ENCODE measurements at regions not wholly inside any gene's neighbourhood (a gene's known extent, or its start where the extent isn't known, plus 50 kb on each side); places are given as distances from the start of the nearest gene placed in this dataset.
"Not testable (repeated sequence)": the region's sequence is repeated elsewhere in the genome, so short reads cannot be mapped to it uniquely, and the experiment has no call there.

GRCh38 chr4:11675051-11675800, 246.5 kb upstream of the HS3ST1 start:
- DNase-seq (ENCODE audit: low read depth, low spot score), result no peak
- H3K9me3 ChIP-seq (ENCODE audit: control insufficient read depth, insufficient read depth, low read length), result no peaks in the 10 kb centered on the region
- H3K27me3 ChIP-seq (ENCODE audit: control insufficient read depth, insufficient read depth, low read length), result no peaks in the 10 kb centered on the region
- H3K27ac ChIP-seq (ENCODE audit: low read length), result no peak overlapping the region
- no peaks in the 10 kb centered on the region for H3K4me1 ChIP-seq (ENCODE audit: control insufficient read depth, insufficient read depth, low read length)
- H3K4me3 ChIP-seq (ENCODE audit: low read length), result no peak overlapping the region
- no CpG with 5 or more reads among the region's 3 CpGs for WGBS (ENCODE audit: insufficient coverage, insufficient read length)
- no peaks in the 10 kb centered on the region for H3K36me3 ChIP-seq (ENCODE audit: control insufficient read depth, insufficient read depth, low read length)

- DNase-seq (ENCODE audit: low read depth, low spot score), result no peak
- Histone ChIP-seq H3K9me3 (ENCODE audit: control insufficient read depth, insufficient read depth, low read length) (no peaks in the 10 kb centered on the region), H3K36me3 (ENCODE audit: control insufficient read depth, insufficient read depth, low read length) (no peaks in the 10 kb centered on the region), H3K4me1 (ENCODE audit: control insufficient read depth, insufficient read depth, low read length) (no peaks in the 10 kb centered on the region), H3K4me3 (ENCODE audit: low read length) (no peak overlapping the region), H3K27me3 (ENCODE audit: control insufficient read depth, insufficient read depth, low read length) (no peaks in the 10 kb centered on the region), H3K27ac (ENCODE audit: low read length) (no peak overlapping the region)
Measured at GRCh38 chr4:11670304-11670703, 241.6 kb upstream of the HS3ST1 start.

GRCh38 chr4:11669156-11669555, 240.5 kb upstream of the HS3ST1 start:
- no peak for DNase-seq (ENCODE audit: low read depth, low spot score)
- Histone ChIP-seq H3K27me3 (ENCODE audit: control insufficient read depth, insufficient read depth, low read length) (no peaks in the 10 kb centered on the region), H3K27ac (ENCODE audit: low read length) (no peak overlapping the region), H3K4me1 (ENCODE audit: control insufficient read depth, insufficient read depth, low read length) (no peaks in the 10 kb centered on the region), H3K36me3 (ENCODE audit: control insufficient read depth, insufficient read depth, low read length) (no peaks in the 10 kb centered on the region), H3K4me3 (ENCODE audit: low read length) (no peak overlapping the region), H3K9me3 (ENCODE audit: control insufficient read depth, insufficient read depth, low read length) (no peaks in the 10 kb centered on the region)
- no CpG with 5 or more reads among the region's 2 CpGs for WGBS (ENCODE audit: insufficient coverage, insufficient read length)

GRCh38 chr4:11663114-11663513, 234.4 kb upstream of the HS3ST1 start:
- Histone ChIP-seq H3K36me3 (ENCODE audit: control insufficient read depth, insufficient read depth, low read length) (no peaks in the 10 kb centered on the region), H3K27ac (ENCODE audit: low read length) (no peak overlapping the region), H3K9me3 (ENCODE audit: control insufficient read depth, insufficient read depth, low read length) (no peaks in the 10 kb centered on the region), H3K4me3 (ENCODE audit: low read length) (no peak overlapping the region), H3K27me3 (ENCODE audit: control insufficient read depth, insufficient read depth, low read length) (no peaks in the 10 kb centered on the region), H3K4me1 (ENCODE audit: control insufficient read depth, insufficient read depth, low read length) (no peaks in the 10 kb centered on the region)
- no peak for DNase-seq (ENCODE audit: low read depth, low spot score)
- WGBS (ENCODE audit: insufficient coverage, insufficient read length), result no CpG with 5 or more reads among the region's 4 CpGs

GRCh38 chr4:11650801-11651596, 222.3 kb upstream of the HS3ST1 start:
- Histone ChIP-seq H3K4me1 (ENCODE audit: control insufficient read depth, insufficient read depth, low read length) (no peaks in the 10 kb centered on the region), H3K27me3 (ENCODE audit: control insufficient read depth, insufficient read depth, low read length) (no peaks in the 10 kb centered on the region), H3K27ac (ENCODE audit: low read length) (no peak overlapping the region), H3K36me3 (ENCODE audit: control insufficient read depth, insufficient read depth, low read length) (no peaks in the 10 kb centered on the region), H3K9me3 (ENCODE audit: control insufficient read depth, insufficient read depth, low read length) (no peaks in the 10 kb centered on the region), H3K4me3 (ENCODE audit: low read length) (no peak overlapping the region)
- no CpG with 5 or more reads among the region's 19 CpGs for WGBS (ENCODE audit: insufficient coverage, insufficient read length)
- DNase-seq (ENCODE audit: low read depth, low spot score), result no peak

GRCh38 chr4:11647433-11647832, 218.7 kb upstream of the HS3ST1 start:
- no peak for DNase-seq (ENCODE audit: low read depth, low spot score)
- H3K9me3 ChIP-seq (ENCODE audit: control insufficient read depth, insufficient read depth, low read length), result no peaks in the 10 kb centered on the region
- no peaks in the 10 kb centered on the region for H3K4me1 ChIP-seq (ENCODE audit: control insufficient read depth, insufficient read depth, low read length)
- no peak overlapping the region for H3K4me3 ChIP-seq (ENCODE audit: low read length)
- no peaks in the 10 kb centered on the region for H3K36me3 ChIP-seq (ENCODE audit: control insufficient read depth, insufficient read depth, low read length)
- H3K27ac ChIP-seq (ENCODE audit: low read length), result no peak overlapping the region
- H3K27me3 ChIP-seq (ENCODE audit: control insufficient read depth, insufficient read depth, low read length), result no peaks in the 10 kb centered on the region

- H3K4me1 ChIP-seq (ENCODE audit: control insufficient read depth, insufficient read depth, low read length); H3K4me3 ChIP-seq (ENCODE audit: low read length); H3K27me3 ChIP-seq (ENCODE audit: control insufficient read depth, insufficient read depth, low read length); H3K27ac ChIP-seq (ENCODE audit: low read length); DNase-seq (ENCODE audit: low read depth, low spot score); H3K9me3 ChIP-seq (ENCODE audit: control insufficient read depth, insufficient read depth, low read length); H3K36me3 ChIP-seq (ENCODE audit: control insufficient read depth, insufficient read depth, low read length): not testable (repeated sequence)
- no CpG with 5 or more reads among the region's 2 CpGs for WGBS (ENCODE audit: insufficient coverage, insufficient read length)
Measured at GRCh38 chr4:11643081-11643480, 214.4 kb upstream of the HS3ST1 start.

- H3K9me3 ChIP-seq (ENCODE audit: control insufficient read depth, insufficient read depth, low read length), result no peaks in the 10 kb centered on the region
- H3K36me3 ChIP-seq (ENCODE audit: control insufficient read depth, insufficient read depth, low read length), result no peaks in the 10 kb centered on the region
- H3K4me1 ChIP-seq (ENCODE audit: control insufficient read depth, insufficient read depth, low read length), result no peaks in the 10 kb centered on the region
- H3K27ac ChIP-seq (ENCODE audit: low read length), result no peak overlapping the region
- no peaks in the 10 kb centered on the region for H3K27me3 ChIP-seq (ENCODE audit: control insufficient read depth, insufficient read depth, low read length)
- H3K4me3 ChIP-seq (ENCODE audit: low read length), result no peak overlapping the region
- WGBS (ENCODE audit: insufficient coverage, insufficient read length), result no CpG with 5 or more reads among the region's 2 CpGs
- no peak for DNase-seq (ENCODE audit: low read depth, low spot score)
Measured at GRCh38 chr4:11640584-11640983, 211.9 kb upstream of the HS3ST1 start.

- no CpG with 5 or more reads among the region's 4 CpGs for WGBS (ENCODE audit: insufficient coverage, insufficient read length)
- Histone ChIP-seq H3K27me3 (ENCODE audit: control insufficient read depth, insufficient read depth, low read length) (no peaks in the 10 kb centered on the region), H3K27ac (ENCODE audit: low read length) (no peak overlapping the region), H3K36me3 (ENCODE audit: control insufficient read depth, insufficient read depth, low read length) (no peaks in the 10 kb centered on the region), H3K4me3 (ENCODE audit: low read length) (no peak overlapping the region), H3K4me1 (ENCODE audit: control insufficient read depth, insufficient read depth, low read length) (no peaks in the 10 kb centered on the region), H3K9me3 (ENCODE audit: control insufficient read depth, insufficient read depth, low read length) (no peaks in the 10 kb centered on the region)
- DNase-seq (ENCODE audit: low read depth, low spot score), result no peak
Measured at GRCh38 chr4:11636551-11636950, 207.9 kb upstream of the HS3ST1 start.

- WGBS (ENCODE audit: insufficient coverage, insufficient read length), result no CpG with 5 or more reads among the region's 3 CpGs
- DNase-seq (ENCODE audit: low read depth, low spot score), result no peak
- no peaks in the 10 kb centered on the region for H3K4me1 ChIP-seq (ENCODE audit: control insufficient read depth, insufficient read depth, low read length)
- H3K9me3 ChIP-seq (ENCODE audit: control insufficient read depth, insufficient read depth, low read length), result no peaks in the 10 kb centered on the region
- H3K4me3 ChIP-seq (ENCODE audit: low read length), result no peak overlapping the region
- no peaks in the 10 kb centered on the region for H3K27me3 ChIP-seq (ENCODE audit: control insufficient read depth, insufficient read depth, low read length)
- no peaks in the 10 kb centered on the region for H3K36me3 ChIP-seq (ENCODE audit: control insufficient read depth, insufficient read depth, low read length)
- H3K27ac ChIP-seq (ENCODE audit: low read length), result no peak overlapping the region
Measured at GRCh38 chr4:11636031-11636430, 207.3 kb upstream of the HS3ST1 start.

- no peak for DNase-seq (ENCODE audit: low read depth, low spot score)
- H3K27me3 ChIP-seq (ENCODE audit: control insufficient read depth, insufficient read depth, low read length), result no peaks in the 10 kb centered on the region
- no peak overlapping the region for H3K27ac ChIP-seq (ENCODE audit: low read length)
- WGBS (ENCODE audit: insufficient coverage, insufficient read length), result no CpG with 5 or more reads among the region's 2 CpGs
- H3K4me3 ChIP-seq (ENCODE audit: low read length), result no peak overlapping the region
- H3K36me3 ChIP-seq (ENCODE audit: control insufficient read depth, insufficient read depth, low read length), result no peaks in the 10 kb centered on the region
- H3K9me3 ChIP-seq (ENCODE audit: control insufficient read depth, insufficient read depth, low read length), result no peaks in the 10 kb centered on the region
- no peaks in the 10 kb centered on the region for H3K4me1 ChIP-seq (ENCODE audit: control insufficient read depth, insufficient read depth, low read length)
Measured at GRCh38 chr4:11635342-11635741, 206.6 kb upstream of the HS3ST1 start.
